H9 (cell line): ENCODE measurements at regions not wholly inside any gene's neighbourhood (a gene's known extent, or its start where the extent isn't known, plus 50 kb on each side); places are given as distances from the start of the nearest gene placed in this dataset.

Experiments used
- DNase-seq: peaks from one replicate; pipeline ENCODE4 v3.0.0-alpha.2; 2017
- H2AFZ ChIP-seq: one replicate; pipeline ENCODE4 v1.6.1; 2013; ENCODE audit warnings: mild to moderate bottlenecking, low read length, control low read depth, moderate library complexity
- H2AK5ac ChIP-seq: 2 replicates; pipeline ENCODE4 v1.6.1; 2013; ENCODE audit warnings: low read length, control low read depth, mixed read lengths; ENCODE audit not compliant: insufficient read length
- H2BK120ac ChIP-seq: one replicate; pipeline ENCODE4 v1.6.1; 2013; ENCODE audit warnings: low read depth, mild to moderate bottlenecking, low read length, control low read depth, inconsistent platforms; ENCODE audit not compliant: poor library complexity, severe bottlenecking
- H2BK12ac ChIP-seq: 2 replicates; pipeline ENCODE4 v1.6.1; 2013; ENCODE audit warnings: low read length, control low read depth, mixed read lengths, low read depth; ENCODE audit not compliant: insufficient read length
- H2BK15ac ChIP-seq: 2 replicates; pipeline ENCODE4 v1.6.1; 2013; ENCODE audit warnings: low read depth, low read length, control low read depth
- H2BK20ac ChIP-seq: one replicate; pipeline ENCODE4 v1.6.1; 2013; ENCODE audit warnings: low read depth, mild to moderate bottlenecking, low read length, control low read depth, inconsistent platforms; ENCODE audit not compliant: poor library complexity, severe bottlenecking
- H2BK5ac ChIP-seq: 2 replicates; pipeline ENCODE4 v1.6.1; 2013; ENCODE audit warnings: low read length, control low read depth, mixed read lengths; ENCODE audit not compliant: insufficient read length
- H3K14ac ChIP-seq: 2 replicates; pipeline ENCODE4 v1.6.1; 2013; ENCODE audit warnings: low read length, control low read depth; ENCODE audit not compliant: insufficient read depth
- H3K18ac ChIP-seq: 2 replicates; pipeline ENCODE4 v1.6.1; 2013; ENCODE audit warnings: low read depth, mild to moderate bottlenecking, mixed read lengths, low read length, control low read depth; ENCODE audit not compliant: insufficient read length
- H3K23ac ChIP-seq: 2 replicates; pipeline ENCODE4 v1.6.1; 2013; ENCODE audit warnings: low read length, control low read depth, mixed read lengths, low read depth; ENCODE audit not compliant: insufficient read length
- H3K23me2 ChIP-seq: 2 replicates; pipeline ENCODE4 v1.6.1; 2013; ENCODE audit warnings: low read depth, mild to moderate bottlenecking, mixed read lengths, low read length, control low read depth; ENCODE audit not compliant: insufficient read length, poor library complexity, severe bottlenecking
- H3K27ac ChIP-seq: 2 replicates; pipeline ENCODE4 v1.5.1; 2013; ENCODE audit warnings: low read length, control low read depth, mixed read lengths, low read depth; ENCODE audit not compliant: insufficient read length
- H3K27me3 ChIP-seq: 2 replicates; pipeline ENCODE4 v1.6.1; 2013; ENCODE audit warnings: low read length, control low read depth, inconsistent platforms; ENCODE audit not compliant: insufficient read depth
- H3K4ac ChIP-seq: 2 replicates; pipeline ENCODE4 v1.6.1; 2013; ENCODE audit warnings: low read depth, mild to moderate bottlenecking, control low read depth, inconsistent platforms, low read length, moderate library complexity
- H3K4me1 ChIP-seq: 2 replicates; pipeline ENCODE4 v1.6.1; 2013; ENCODE audit warnings: low read length, control low read depth, inconsistent platforms; ENCODE audit not compliant: insufficient read depth
- H3K4me2 ChIP-seq: 2 replicates; pipeline ENCODE4 v1.6.1; 2013; ENCODE audit warnings: low read length, control low read depth, mixed read lengths; ENCODE audit not compliant: insufficient read length, insufficient read depth
- H3K56ac ChIP-seq: 2 replicates; pipeline ENCODE4 v1.6.1; 2013; ENCODE audit warnings: low read depth, mild to moderate bottlenecking, mixed read lengths, low read length, control low read depth; ENCODE audit not compliant: insufficient read length
- H3K79me1 ChIP-seq: 2 replicates; pipeline ENCODE4 v1.6.1; 2013; ENCODE audit warnings: low read depth, mild to moderate bottlenecking, moderate library complexity, low read length, control low read depth, inconsistent platforms; ENCODE audit not compliant: insufficient read depth, poor library complexity, severe bottlenecking
- H3K79me2 ChIP-seq: 2 replicates; pipeline ENCODE4 v1.6.1; 2013; ENCODE audit warnings: low read length, control low read depth, inconsistent platforms; ENCODE audit not compliant: insufficient read depth
- H3K9ac ChIP-seq: 2 replicates; pipeline ENCODE4 v1.6.1; 2013; ENCODE audit warnings: low read length, control low read depth, mixed read lengths; ENCODE audit not compliant: insufficient read length; ENCODE audit errors: extremely low read depth
- H3K9me3 ChIP-seq: one replicate; pipeline ENCODE4 v1.6.1; 2013; ENCODE audit warnings: low read depth, low read length, inconsistent platforms; ENCODE audit not compliant: control insufficient read depth
- H3T11ph ChIP-seq: one replicate; pipeline ENCODE4 v1.6.1; 2013; ENCODE audit warnings: mild to moderate bottlenecking, low read length, control low read depth, inconsistent platforms
- H4K20me1 ChIP-seq: one replicate; pipeline ENCODE4 v1.6.1; 2013; ENCODE audit not compliant: control insufficient read depth, insufficient read length, insufficient read depth
- H4K5ac ChIP-seq: 2 replicates; pipeline ENCODE4 v1.6.1; 2013; ENCODE audit warnings: low read depth, mild to moderate bottlenecking, mixed read lengths, low read length, control low read depth; ENCODE audit not compliant: insufficient read length
- H4K8ac ChIP-seq: replicated peaks from 2 replicates; pipeline ENCODE4 v1.6.1; 2013; ENCODE audit warnings: low read length, control low read depth, mixed read lengths, low read depth; ENCODE audit not compliant: insufficient read length
- H4K91ac ChIP-seq: 2 replicates; pipeline ENCODE4 v1.6.1; 2013; ENCODE audit warnings: low read depth, mild to moderate bottlenecking, moderate library complexity, mixed read lengths, low read length, control low read depth; ENCODE audit not compliant: insufficient read length
- H3K27ac Mint-ChIP-seq, 3 experiments: 2 replicates in 2 of 3; 3 replicates in 1 of 3; pipeline ENCODE4 v1.8.0; 2020 to 2021; ENCODE audit warnings: mixed read lengths in 3 of 3, mild to moderate bottlenecking in 1 of 3, moderate library complexity in 1 of 3
- H3K27me3 Mint-ChIP-seq: 2 replicates; pipeline ENCODE4 v1.8.0; 2021; ENCODE audit warnings: low read depth, mild to moderate bottlenecking, moderate library complexity, mixed read lengths
- H3K36me3 Mint-ChIP-seq, 3 experiments: 2 replicates in 2 of 3; 3 replicates in 1 of 3; pipeline ENCODE4 v1.8.0; 2020 to 2021; ENCODE audit warnings: low read depth in 3 of 3, mixed read lengths in 3 of 3; ENCODE audit not compliant: insufficient read depth in 1 of 3
- H3K4me1 Mint-ChIP-seq, 2 experiments: 2 replicates each; pipeline ENCODE4 v1.8.0; 2020; ENCODE audit warnings: mixed read lengths in 2 of 2
- H3K4me3 Mint-ChIP-seq, 2 experiments: 2 replicates in 1 of 2; 3 replicates in 1 of 2; pipeline ENCODE4 v1.8.0; 2020 to 2021; ENCODE audit warnings: mild to moderate bottlenecking in 2 of 2, mixed read lengths in 2 of 2, moderate library complexity in 1 of 2
- H3K9me3 Mint-ChIP-seq, 2 experiments: 2 replicates in 1 of 2; 3 replicates in 1 of 2; pipeline ENCODE4 v1.8.0; 2020; ENCODE audit warnings: mild to moderate bottlenecking in 2 of 2, mixed read lengths in 2 of 2, moderate library complexity in 1 of 2
- WGBS: extraction: QIAGEN DNeasy Blood & Tissue Kit; methylation state at CpG from one replicate; pipeline ENCODE4 v1.1.7; 2013; ENCODE audit warnings: missing lambda C conversion rate, low lambda C conversion rate, mixed read lengths; ENCODE audit not compliant: insufficient read length; ENCODE audit errors: extremely low coverage; 5-methylcytosine and 5-hydroxymethylcytosine counted together
- TF ChIP-seq, protein P1 (sequence below): fragments of 200-600 bp; sonication (generic); conservative IDR thresholded peaks from 3 replicates; pipeline ENCODE4 v1.8.0; 2021; ENCODE audit warnings: antibody characterized with exemption, mild to moderate bottlenecking

DNA sequence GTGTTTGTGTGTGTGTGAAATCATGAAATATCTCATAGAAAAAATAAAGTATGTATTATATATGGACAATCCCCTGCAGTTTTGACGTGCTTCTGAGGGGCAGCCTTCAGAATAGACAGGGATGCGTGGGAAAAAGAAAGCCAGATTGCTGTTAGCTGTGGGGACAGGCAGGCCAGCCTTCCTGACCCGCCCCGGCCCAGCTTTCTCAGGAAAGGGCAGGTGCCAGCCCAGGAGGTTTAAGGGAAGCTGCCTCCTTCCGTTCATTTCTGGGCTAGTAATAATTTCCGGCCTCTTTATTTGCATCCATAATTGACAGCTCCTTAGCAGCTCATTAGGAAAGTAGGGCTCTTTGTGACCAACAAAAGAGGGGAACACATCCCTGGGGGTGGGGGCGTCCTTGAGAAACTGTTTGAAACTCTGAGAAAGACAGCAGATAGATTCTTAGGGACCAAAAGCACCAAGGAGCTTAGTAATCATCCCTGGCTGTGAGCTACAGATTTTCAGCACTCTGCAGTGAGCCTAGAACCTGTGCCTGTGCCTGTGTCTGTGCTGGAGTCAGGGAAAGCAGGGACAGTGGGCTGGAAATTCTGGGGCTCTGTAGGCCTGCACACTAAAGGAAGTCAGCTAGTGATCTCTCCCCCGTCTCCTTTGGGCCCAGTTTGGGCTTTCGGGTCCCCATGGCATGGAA lies 632.9 kb upstream of the CADM1 start:
- no peak for DNase-seq
- Mint-ChIP-seq H3K4me3 (no peak overlapping the region), H3K9me3 (no peaks in the 10 kb centered on the region), H3K27me3 (no peaks in the 10 kb centered on the region), H3K27ac (no peak overlapping the region), H3K36me3 (no peaks in the 10 kb centered on the region), H3K4me1 (peaks cover 19 to 21% of the 10 kb centered on the region in 2 experiments)
- no peak overlapping the region for H3K9ac ChIP-seq
- no peaks in the 10 kb centered on the region for H3K9me3 ChIP-seq
- H4K8ac ChIP-seq = no peak overlapping the region
- no peak overlapping the region for H3K4ac ChIP-seq
- H3K23ac ChIP-seq = no peak overlapping the region
- no CpG with 5 or more reads among the region's 9 CpGs for WGBS
- no peak overlapping the region for H2BK120ac ChIP-seq
- H3K18ac ChIP-seq = no peak overlapping the region
- no peaks in the 10 kb centered on the region; the same call in 1 of the 2 replicates for H3K4me1 ChIP-seq
- no peaks in the 10 kb centered on the region for H3K27me3 ChIP-seq
- no peaks in the 10 kb centered on the region for H4K20me1 ChIP-seq
- no peak overlapping the region for H3K56ac ChIP-seq
- no peak overlapping the region for H3K4me2 ChIP-seq
- no peak overlapping the region for H2BK20ac ChIP-seq
- no peak overlapping the region for H4K5ac ChIP-seq
- no peaks in the 10 kb centered on the region for H3K79me2 ChIP-seq
- no peak overlapping the region for H4K91ac ChIP-seq
- H2BK15ac ChIP-seq = no peak overlapping the region
- H3K23me2 ChIP-seq = no peaks in the 10 kb centered on the region
- no peak overlapping the region; the same call in 1 of the 2 replicates for H3K14ac ChIP-seq
- H2BK5ac ChIP-seq = no peak overlapping the region
- H3K79me1 ChIP-seq = no peaks in the 10 kb centered on the region
- TF ChIP-seq, protein P1, sequence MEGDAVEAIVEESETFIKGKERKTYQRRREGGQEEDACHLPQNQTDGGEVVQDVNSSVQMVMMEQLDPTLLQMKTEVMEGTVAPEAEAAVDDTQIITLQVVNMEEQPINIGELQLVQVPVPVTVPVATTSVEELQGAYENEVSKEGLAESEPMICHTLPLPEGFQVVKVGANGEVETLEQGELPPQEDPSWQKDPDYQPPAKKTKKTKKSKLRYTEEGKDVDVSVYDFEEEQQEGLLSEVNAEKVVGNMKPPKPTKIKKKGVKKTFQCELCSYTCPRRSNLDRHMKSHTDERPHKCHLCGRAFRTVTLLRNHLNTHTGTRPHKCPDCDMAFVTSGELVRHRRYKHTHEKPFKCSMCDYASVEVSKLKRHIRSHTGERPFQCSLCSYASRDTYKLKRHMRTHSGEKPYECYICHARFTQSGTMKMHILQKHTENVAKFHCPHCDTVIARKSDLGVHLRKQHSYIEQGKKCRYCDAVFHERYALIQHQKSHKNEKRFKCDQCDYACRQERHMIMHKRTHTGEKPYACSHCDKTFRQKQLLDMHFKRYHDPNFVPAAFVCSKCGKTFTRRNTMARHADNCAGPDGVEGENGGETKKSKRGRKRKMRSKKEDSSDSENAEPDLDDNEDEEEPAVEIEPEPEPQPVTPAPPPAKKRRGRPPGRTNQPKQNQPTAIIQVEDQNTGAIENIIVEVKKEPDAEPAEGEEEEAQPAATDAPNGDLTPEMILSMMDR = no peak
- no peak overlapping the region for H2AK5ac ChIP-seq
- H2AFZ ChIP-seq = no peak overlapping the region
- no peak overlapping the region for H3K27ac ChIP-seq
- no peak overlapping the region for H3T11ph ChIP-seq
- H2BK12ac ChIP-seq = no peak overlapping the region
